HEK293 (cell line): ENCODE measurements at regions not wholly inside any gene's neighbourhood (a gene's known extent, or its start where the extent isn't known, plus 50 kb on each side); places are given as distances from the start of the nearest gene placed in this dataset.
"Not testable (repeated sequence)": the region's sequence is repeated elsewhere in the genome, so short reads cannot be mapped to it uniquely, and the experiment has no call there.

Experiments used
- CTCF ChIA-PET: fragments of 350-600 bp; formaldehyde crosslinking; extraction: SDS; loops from one replicate; lab custom pipeline; 2021; ENCODE audit warnings: antibody characterized with exemption; lab: Yijun Ruan, JAX
- POLR2A ChIA-PET: fragments of 300-600 bp; formaldehyde crosslinking; extraction: SDS; loops from one replicate; lab custom pipeline; 2020; ENCODE audit warnings: antibody characterized with exemption, inconsistent platforms; lab: Yijun Ruan, JAX
- H3K27ac ChIP-seq: fragments of 200-500 bp; sonication (Bioruptor generic); 2 replicates; pipeline ENCODE4 v1.5.1; 2014; ENCODE audit warnings: low read depth, low read length, control low read depth, inconsistent platforms; ENCODE audit errors: extremely low read depth
- H3K36me3 ChIP-seq, 2 experiments: fragments of 200-500 bp in 1 of 2; sonication (Bioruptor generic) in 1 of 2; 1 replicate in 1 of 2; 2 replicates in 1 of 2; pipeline ENCODE4 v1.5.1; 2014 to 2017; ENCODE audit warnings: inconsistent platforms in 2 of 2, low read length in 2 of 2; ENCODE audit not compliant: control insufficient read depth in 2 of 2, insufficient read depth in 1 of 2
- H3K4me1 ChIP-seq: fragments of 200-500 bp; sonication (Bioruptor generic); 2 replicates; pipeline ENCODE4 v1.5.1; 2014; ENCODE audit warnings: mild to moderate bottlenecking, low read length, inconsistent platforms; ENCODE audit not compliant: control insufficient read depth, insufficient read depth
- H3K4me3 ChIP-seq: 2 replicates; pipeline ENCODE4 v1.5.1; 2011; ENCODE audit warnings: low read depth, mild to moderate bottlenecking, control low read depth, low read length, moderate library complexity
- H3K9me3 ChIP-seq: fragments of 200-500 bp; sonication (Bioruptor generic); 2 replicates; pipeline ENCODE4 v1.5.1; 2014; ENCODE audit warnings: low read depth, low read length, inconsistent platforms; ENCODE audit not compliant: control insufficient read depth, insufficient read depth
- SALL2 ChIP-seq: fragments of 450-650 bp; formaldehyde crosslinking; IDR thresholded peaks from 2 replicates; pipeline ENCODE4 v1.5.0; 2017; ENCODE audit warnings: missing biosample characterization, mild to moderate bottlenecking, missing genetic modification characterization, borderline replicate concordance
- ZNF148 ChIP-seq: fragments of 450-650 bp; formaldehyde crosslinking; IDR thresholded peaks from 2 replicates; pipeline ENCODE4 v1.5.0; 2017; ENCODE audit warnings: missing biosample characterization, missing genetic modification characterization, borderline replicate concordance
- ZNF202 ChIP-seq: fragments of 450-650 bp; formaldehyde crosslinking; IDR thresholded peaks from 2 replicates; pipeline ENCODE4 v1.5.1; 2016; ENCODE audit warnings: missing biosample characterization, missing genetic modification characterization, borderline replicate concordance
- ZNF221 ChIP-seq: fragments of 450-650 bp; formaldehyde crosslinking; IDR thresholded peaks from 2 replicates; pipeline ENCODE4 v1.5.1; 2017; ENCODE audit warnings: missing biosample characterization, missing genetic modification characterization, borderline replicate concordance
- ZNF23 ChIP-seq: fragments of 450-650 bp; formaldehyde crosslinking; IDR thresholded peaks from 2 replicates; pipeline ENCODE4 v1.5.1; 2016; ENCODE audit warnings: missing biosample characterization, missing genetic modification characterization, borderline replicate concordance
- ZNF280C ChIP-seq: fragments of 450-650 bp; formaldehyde crosslinking; IDR thresholded peaks from 2 replicates; pipeline ENCODE4 v1.5.1; 2016; ENCODE audit warnings: missing biosample characterization, missing genetic modification characterization
- ZNF488 ChIP-seq: fragments of 450-650 bp; formaldehyde crosslinking; IDR thresholded peaks from 2 replicates; pipeline ENCODE4 v1.5.1; 2016; ENCODE audit warnings: missing biosample characterization, missing genetic modification characterization
- ZNF514 ChIP-seq: fragments of 450-650 bp; formaldehyde crosslinking; IDR thresholded peaks from 2 replicates; pipeline ENCODE4 v1.5.1; 2016; ENCODE audit warnings: missing biosample characterization, missing genetic modification characterization
- ZNF600 ChIP-seq: fragments of 450-650 bp; formaldehyde crosslinking; IDR thresholded peaks from 2 replicates; pipeline ENCODE4 v1.5.1; 2016; ENCODE audit warnings: missing biosample characterization, missing genetic modification characterization
- ZNF645 ChIP-seq: fragments of 450-650 bp; formaldehyde crosslinking; IDR thresholded peaks from 2 replicates; pipeline ENCODE4; 2016; ENCODE audit warnings: missing biosample characterization, missing genetic modification characterization
- ZNF701 ChIP-seq: fragments of 450-650 bp; formaldehyde crosslinking; IDR thresholded peaks from 2 replicates; pipeline ENCODE4 v1.5.1; 2016; ENCODE audit warnings: missing biosample characterization, missing genetic modification characterization
- ZNF776 ChIP-seq: fragments of 450-650 bp; formaldehyde crosslinking; IDR thresholded peaks from 2 replicates; pipeline ENCODE4 v1.5.0; 2017; ENCODE audit warnings: missing biosample characterization, missing genetic modification characterization, borderline replicate concordance
- TF ChIP-seq, protein P1 (sequence below): fragments of 450-650 bp; formaldehyde crosslinking; IDR thresholded peaks from 2 replicates; pipeline ENCODE4 v1.5.1; 2016; ENCODE audit warnings: missing biosample characterization, missing genetic modification characterization, borderline replicate concordance

GRCh38 chr3:96584066-96584465 lies 230.3 kb upstream of the EPHA6 start (continued):
- no peak for TF ChIP-seq ZNF488 (tag by site-specific recombination)
- TF ChIP-seq, protein P1, sequence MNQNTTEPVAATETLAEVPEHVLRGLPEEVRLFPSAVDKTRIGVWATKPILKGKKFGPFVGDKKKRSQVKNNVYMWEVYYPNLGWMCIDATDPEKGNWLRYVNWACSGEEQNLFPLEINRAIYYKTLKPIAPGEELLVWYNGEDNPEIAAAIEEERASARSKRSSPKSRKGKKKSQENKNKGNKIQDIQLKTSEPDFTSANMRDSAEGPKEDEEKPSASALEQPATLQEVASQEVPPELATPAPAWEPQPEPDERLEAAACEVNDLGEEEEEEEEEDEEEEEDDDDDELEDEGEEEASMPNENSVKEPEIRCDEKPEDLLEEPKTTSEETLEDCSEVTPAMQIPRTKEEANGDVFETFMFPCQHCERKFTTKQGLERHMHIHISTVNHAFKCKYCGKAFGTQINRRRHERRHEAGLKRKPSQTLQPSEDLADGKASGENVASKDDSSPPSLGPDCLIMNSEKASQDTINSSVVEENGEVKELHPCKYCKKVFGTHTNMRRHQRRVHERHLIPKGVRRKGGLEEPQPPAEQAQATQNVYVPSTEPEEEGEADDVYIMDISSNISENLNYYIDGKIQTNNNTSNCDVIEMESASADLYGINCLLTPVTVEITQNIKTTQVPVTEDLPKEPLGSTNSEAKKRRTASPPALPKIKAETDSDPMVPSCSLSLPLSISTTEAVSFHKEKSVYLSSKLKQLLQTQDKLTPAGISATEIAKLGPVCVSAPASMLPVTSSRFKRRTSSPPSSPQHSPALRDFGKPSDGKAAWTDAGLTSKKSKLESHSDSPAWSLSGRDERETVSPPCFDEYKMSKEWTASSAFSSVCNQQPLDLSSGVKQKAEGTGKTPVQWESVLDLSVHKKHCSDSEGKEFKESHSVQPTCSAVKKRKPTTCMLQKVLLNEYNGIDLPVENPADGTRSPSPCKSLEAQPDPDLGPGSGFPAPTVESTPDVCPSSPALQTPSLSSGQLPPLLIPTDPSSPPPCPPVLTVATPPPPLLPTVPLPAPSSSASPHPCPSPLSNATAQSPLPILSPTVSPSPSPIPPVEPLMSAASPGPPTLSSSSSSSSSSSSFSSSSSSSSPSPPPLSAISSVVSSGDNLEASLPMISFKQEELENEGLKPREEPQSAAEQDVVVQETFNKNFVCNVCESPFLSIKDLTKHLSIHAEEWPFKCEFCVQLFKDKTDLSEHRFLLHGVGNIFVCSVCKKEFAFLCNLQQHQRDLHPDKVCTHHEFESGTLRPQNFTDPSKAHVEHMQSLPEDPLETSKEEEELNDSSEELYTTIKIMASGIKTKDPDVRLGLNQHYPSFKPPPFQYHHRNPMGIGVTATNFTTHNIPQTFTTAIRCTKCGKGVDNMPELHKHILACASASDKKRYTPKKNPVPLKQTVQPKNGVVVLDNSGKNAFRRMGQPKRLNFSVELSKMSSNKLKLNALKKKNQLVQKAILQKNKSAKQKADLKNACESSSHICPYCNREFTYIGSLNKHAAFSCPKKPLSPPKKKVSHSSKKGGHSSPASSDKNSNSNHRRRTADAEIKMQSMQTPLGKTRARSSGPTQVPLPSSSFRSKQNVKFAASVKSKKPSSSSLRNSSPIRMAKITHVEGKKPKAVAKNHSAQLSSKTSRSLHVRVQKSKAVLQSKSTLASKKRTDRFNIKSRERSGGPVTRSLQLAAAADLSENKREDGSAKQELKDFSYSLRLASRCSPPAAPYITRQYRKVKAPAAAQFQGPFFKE (tag by site-specific recombination), result no peak
- TF ChIP-seq ZNF221 (tag by site-specific recombination), result no peak

DNA sequence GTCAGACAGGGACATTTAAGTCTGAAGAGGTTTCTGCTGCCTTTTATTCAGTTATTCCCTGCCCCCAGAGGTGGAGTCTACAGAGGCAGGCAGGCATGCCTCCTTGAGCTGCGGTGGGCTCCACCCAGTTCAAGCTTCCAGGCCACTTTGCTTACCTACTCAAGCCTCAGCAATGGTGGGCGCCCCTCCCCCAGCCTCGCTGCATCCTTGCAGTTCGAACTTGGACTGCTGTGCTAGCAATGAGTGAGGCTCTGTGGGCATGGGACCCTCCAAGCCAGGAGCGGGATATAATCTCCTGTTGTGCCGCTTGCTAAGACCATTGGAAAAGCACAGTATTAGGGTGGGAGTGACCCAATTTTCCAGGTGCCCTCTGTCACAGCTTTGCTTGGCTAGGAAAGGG lies 207.5 kb upstream of the EPHA6 start:
- CTCF ChIA-PET, H3K4me1 ChIP-seq, POLR2A ChIA-PET, H3K9me3 ChIP-seq, H3K4me3 ChIP-seq, H3K27ac ChIP-seq, H3K36me3 ChIP-seq: not testable (repeated sequence)

- CTCF ChIA-PET, result no interaction called here
- no peaks in the 10 kb centered on the region for H3K36me3 ChIP-seq
- H3K4me1 ChIP-seq, result no peaks in the 10 kb centered on the region
- no peaks in the 10 kb centered on the region for H3K9me3 ChIP-seq
- TF ChIP-seq ZNF514 (tag by site-specific recombination), result no peak
- TF ChIP-seq ZNF202 (tag by site-specific recombination), result peak; percentile 51; the same call in 1 of the 2 replicates
- H3K4me3 ChIP-seq, result no peak overlapping the region
- POLR2A ChIA-PET, result no interaction called here
- no peak overlapping the region for H3K27ac ChIP-seq
These were observed 194.9 kb upstream of the EPHA6 start for GRCh38 chr3:96619475-96619874.

DNA sequence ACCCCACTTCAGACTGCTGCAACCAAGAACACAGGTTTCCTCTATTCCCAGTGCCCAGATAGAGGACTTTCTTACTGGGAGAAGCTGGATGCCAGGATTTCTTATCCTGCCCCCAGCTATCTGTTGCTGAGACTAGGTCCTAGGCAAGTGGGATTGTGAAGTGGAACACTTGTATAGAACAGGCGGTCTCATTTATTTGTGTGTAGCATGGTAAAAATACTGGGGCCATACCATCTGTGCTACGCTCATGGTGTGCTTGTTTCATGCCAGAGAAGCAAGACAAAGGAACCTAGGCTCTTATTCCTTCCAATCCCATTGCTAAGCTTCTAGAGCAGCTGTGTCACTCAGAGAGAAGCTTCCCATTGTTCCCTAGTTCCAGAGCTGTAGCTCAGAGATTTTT lies 191.5 kb upstream of the EPHA6 start:
- TF ChIP-seq ZNF600 (no peak), ZNF280C (tag by site-specific recombination) (no peak), ZNF701 (tag by site-specific recombination) (no peak), ZNF148 (tag by site-specific recombination) (no peak), ZNF776 (tag by site-specific recombination) (no peak), ZNF23 (tag by site-specific recombination) (no peak), ZNF645 (tag by site-specific recombination) (no peak), SALL2 (no peak)
- TF ChIP-seq, all 188 proteins: peak for 0
- ChIA-PET POLR2A (no interaction called here), CTCF (no interaction called here)
- Histone ChIP-seq H3K9me3 (no peaks in the 10 kb centered on the region), H3K27ac (no peak overlapping the region), H3K4me3 (no peak overlapping the region), H3K36me3 (no peaks in the 10 kb centered on the region), H3K4me1 (no peaks in the 10 kb centered on the region)
